ENCODE measurements at regions not wholly inside any gene's neighbourhood (a gene's known extent, or its start where the extent isn't known, plus 50 kb on each side); places are given as distances from the start of the nearest gene placed in this dataset.
"Not testable (repeated sequence)": the region's sequence is repeated elsewhere in the genome, so short reads cannot be mapped to it uniquely, and the experiment has no call there.

- not testable (repeated sequence) for TF ChIP-seq CREM (CRISPR knock-in tag; IDR thresholded peaks at IDR 0.05); FOXK1 (CRISPR knock-in tag; IDR thresholded peaks at IDR 0.05); MAX (CRISPR knock-in tag; IDR thresholded peaks at IDR 0.05); ATF2 (CRISPR knock-in tag; IDR thresholded peaks at IDR 0.05; ENCODE audit: borderline replicate concordance, low read depth); SP1 (CRISPR knock-in tag; conservative IDR thresholded peaks at IDR 0.05); AFF4 (CRISPR knock-in tag; IDR thresholded peaks at IDR 0.05; ENCODE audit: borderline replicate concordance); CTCF (IDR thresholded peaks at IDR 0.05); SMAD3 (CRISPR knock-in tag; IDR thresholded peaks at IDR 0.05; ENCODE audit: borderline replicate concordance); ESRRA (CRISPR knock-in tag; IDR thresholded peaks at IDR 0.05; ENCODE audit: borderline replicate concordance); NR1H2 (CRISPR knock-in tag; IDR thresholded peaks at IDR 0.05)
- TF ChIP-seq, protein P1, sequence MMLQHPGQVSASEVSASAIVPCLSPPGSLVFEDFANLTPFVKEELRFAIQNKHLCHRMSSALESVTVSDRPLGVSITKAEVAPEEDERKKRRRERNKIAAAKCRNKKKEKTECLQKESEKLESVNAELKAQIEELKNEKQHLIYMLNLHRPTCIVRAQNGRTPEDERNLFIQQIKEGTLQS (CRISPR knock-in tag; conservative IDR thresholded peaks at IDR 0.05): not testable (repeated sequence)
- TF ChIP-seq, protein P2, sequence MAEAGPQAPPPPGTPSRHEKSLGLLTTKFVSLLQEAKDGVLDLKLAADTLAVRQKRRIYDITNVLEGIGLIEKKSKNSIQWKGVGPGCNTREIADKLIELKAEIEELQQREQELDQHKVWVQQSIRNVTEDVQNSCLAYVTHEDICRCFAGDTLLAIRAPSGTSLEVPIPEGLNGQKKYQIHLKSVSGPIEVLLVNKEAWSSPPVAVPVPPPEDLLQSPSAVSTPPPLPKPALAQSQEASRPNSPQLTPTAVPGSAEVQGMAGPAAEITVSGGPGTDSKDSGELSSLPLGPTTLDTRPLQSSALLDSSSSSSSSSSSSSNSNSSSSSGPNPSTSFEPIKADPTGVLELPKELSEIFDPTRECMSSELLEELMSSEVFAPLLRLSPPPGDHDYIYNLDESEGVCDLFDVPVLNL (CRISPR knock-in tag; IDR thresholded peaks at IDR 0.05; ENCODE audit: borderline replicate concordance, low read depth): not testable (repeated sequence)
These were observed 190.7 kb downstream of the TTC6 start for GRCh38 chr14:37786114-37786625.

Measured in WTC11 (cell line).